OCI-LY3 (cell line): ENCODE measurements at regions not wholly inside any gene's neighbourhood (a gene's known extent, or its start where the extent isn't known, plus 50 kb on each side); places are given as distances from the start of the nearest gene placed in this dataset.

Experiments used
- H2AFZ ChIP-seq: fragments of 200-600, 300-600 bp; shearing (Covaris generic); 2 replicates; pipeline ENCODE4 v1.6.0; 2014; ENCODE audit warnings: antibody characterized with exemption, low read depth, low read length
- H3K27ac ChIP-seq: fragments of 200-600, 300-600 bp; sonication (generic); 2 replicates; pipeline ENCODE4 v1.5.1; 2014; ENCODE audit warnings: mild to moderate bottlenecking, low read length, moderate library complexity, mixed read lengths
- H3K27me3 ChIP-seq: fragments of 200-600, 300-600 bp; sonication (generic); 2 replicates; pipeline ENCODE4 v1.6.1; 2014; ENCODE audit warnings: low read depth, low read length, mixed read lengths
- H3K36me3 ChIP-seq: fragments of 200-600, 300-600 bp; sonication (generic); replicated peaks from 2 replicates; pipeline ENCODE3; 2014; ENCODE audit warnings: low read depth, low read length, mixed read lengths
- H3K4me1 ChIP-seq: fragments of 300-600, 200-600 bp; sonication (generic); 2 replicates; pipeline ENCODE4 v1.6.1; 2014; ENCODE audit warnings: low read length, mixed read lengths
- H3K4me2 ChIP-seq: fragments of 200-600, 300-600 bp; sonication (generic); 2 replicates; pipeline ENCODE4 v1.6.1; 2014; ENCODE audit warnings: low read length, mixed read lengths
- H3K4me3 ChIP-seq: fragments of 300-600, 200-600 bp; sonication (generic); 2 replicates; pipeline ENCODE4 v1.5.1; 2014; ENCODE audit warnings: antibody characterized with exemption, mild to moderate bottlenecking, low read length, moderate library complexity
- H3K79me2 ChIP-seq: fragments of 300-600, 200-600 bp; shearing (Covaris generic); 2 replicates; pipeline ENCODE4 v1.6.1; 2014; ENCODE audit warnings: mild to moderate bottlenecking, low read length, mixed read lengths
- H3K9ac ChIP-seq: fragments of 300-600, 200-600 bp; shearing (Covaris generic); 2 replicates; pipeline ENCODE4 v1.6.0; 2014; ENCODE audit warnings: mild to moderate bottlenecking, low read length, moderate library complexity
- H3K9me3 ChIP-seq: fragments of 200-600, 300-600 bp; shearing (Covaris generic); 2 replicates; pipeline ENCODE4 v1.6.1; 2014; ENCODE audit warnings: low read length, mixed read lengths; ENCODE audit not compliant: insufficient read depth
- H4K20me1 ChIP-seq: fragments of 200-600, 300-600 bp; sonication (generic); 2 replicates; pipeline ENCODE4 v1.6.1; 2016; ENCODE audit warnings: low read length, mixed read lengths; ENCODE audit not compliant: insufficient read depth
- CTCF ChIP-seq: fragments of 200-600, 300-600 bp; sonication (generic); IDR thresholded peaks from 2 replicates; pipeline ENCODE4 v1.5.1; 2014; ENCODE audit warnings: antibody characterized with exemption, low read length, low read depth
- EZH2phosphoT487 ChIP-seq: fragments of 200-600 bp; shearing (Covaris generic); IDR thresholded peaks from 2 replicates; pipeline ENCODE4 v1.6.1; 2018; ENCODE audit warnings: antibody characterized with exemption, mixed run types, low read depth

GRCh38 chr10:7483848-7484247 is 73.0 kb upstream of the SFMBT2 start:
- TF ChIP-seq CTCF (no peak), EZH2phosphoT487 (no peak)
- H3K27ac ChIP-seq, result 0 out of 2 replicates have a peak overlapping the region, but pooled peaks have one; percentile 25
- H2AFZ ChIP-seq, result no peak overlapping the region

GRCh38 chr10:7482992-7483391 is 72.2 kb upstream of the SFMBT2 start:
- H3K4me1 ChIP-seq, result peaks cover 70% of the 10 kb centered on the region
- TF ChIP-seq EZH2phosphoT487 (no peak), CTCF (no peak)

More at GRCh38 chr10:7483848-7484247, 73.0 kb upstream of the SFMBT2 start:
- peaks cover 61% of the 10 kb centered on the region for H3K4me1 ChIP-seq
- H3K36me3 ChIP-seq, result no peaks in the 10 kb centered on the region
- H3K4me3 ChIP-seq, result no peak overlapping the region
- peaks cover 4% of the 10 kb centered on the region; the same call in 1 of the 2 replicates for H3K9me3 ChIP-seq
- H3K79me2 ChIP-seq, result no peaks in the 10 kb centered on the region
- H3K27me3 ChIP-seq, result no peaks in the 10 kb centered on the region
- no peaks in the 10 kb centered on the region for H4K20me1 ChIP-seq
- H3K4me2 ChIP-seq, result peak overlapping the region; percentile 35
- peak overlapping the region; percentile 73; the same call in 1 of the 2 replicates for H3K9ac ChIP-seq

GRCh38 chr10:7481368-7481765 is 70.5 kb upstream of the SFMBT2 start:
- Histone ChIP-seq H4K20me1 (no peaks in the 10 kb centered on the region), H2AFZ (no peak overlapping the region), H3K4me2 (peak overlapping the region; percentile 63), H3K9ac (no peak overlapping the region; the same call in 1 of the 2 replicates), H3K79me2 (no peaks in the 10 kb centered on the region), H3K27ac (peak overlapping the region; percentile 100), H3K27me3 (no peaks in the 10 kb centered on the region), H3K9me3 (peaks cover 10% of the 10 kb centered on the region; the same call in 1 of the 2 replicates), H3K4me3 (no peak overlapping the region), H3K4me1 (peaks cover 84% of the 10 kb centered on the region), H3K36me3 (peaks cover 2% of the 10 kb centered on the region)
- TF ChIP-seq EZH2phosphoT487 (no peak), CTCF (no peak)

More at GRCh38 chr10:7482992-7483391, 72.2 kb upstream of the SFMBT2 start:
- Histone ChIP-seq H3K9me3 (peaks cover 4% of the 10 kb centered on the region; the same call in 1 of the 2 replicates), H4K20me1 (no peaks in the 10 kb centered on the region), H3K9ac (no peak overlapping the region), H3K36me3 (no peaks in the 10 kb centered on the region), H3K4me3 (no peak overlapping the region), H3K27ac (no peak overlapping the region), H3K79me2 (no peaks in the 10 kb centered on the region), H3K27me3 (no peaks in the 10 kb centered on the region), H2AFZ (no peak overlapping the region), H3K4me2 (no peak overlapping the region)

GRCh38 chr10:7480742-7481367 is 70.0 kb upstream of the SFMBT2 start:
- Histone ChIP-seq H3K27me3 (no peaks in the 10 kb centered on the region), H3K4me1 (peaks cover 89% of the 10 kb centered on the region)

More at GRCh38 chr10:7480742-7481367, 70.0 kb upstream of the SFMBT2 start:
- Histone ChIP-seq H3K9ac (peak overlapping the region; percentile 75), H4K20me1 (no peaks in the 10 kb centered on the region), H3K27ac (peak overlapping the region; percentile 100), H3K79me2 (no peaks in the 10 kb centered on the region), H3K4me3 (peak overlapping the region; percentile 52), H3K9me3 (peaks cover 10% of the 10 kb centered on the region; the same call in 1 of the 2 replicates), H2AFZ (no peak overlapping the region), H3K36me3 (peaks cover 2% of the 10 kb centered on the region), H3K4me2 (peak overlapping the region; percentile 63)
- no peak for TF ChIP-seq CTCF
- no peak for TF ChIP-seq EZH2phosphoT487
